CD4-positive, alpha-beta T cell treated with Interleukin-4 for 4 hours (primary cell): ENCODE measurements at regions not wholly inside any gene's neighbourhood (a gene's known extent, or its start where the extent isn't known, plus 50 kb on each side); places are given as distances from the start of the nearest gene placed in this dataset.
"Not testable (repeated sequence)": the region's sequence is repeated elsewhere in the genome, so short reads cannot be mapped to it uniquely, and the experiment has no call there.

ENCODE experiments used
- DNase-seq: peaks from one replicate; pipeline ENCODE4 v3.0.0-alpha.2; 2020

- no peak for DNase-seq
Observed at GRCh38 chrX:39418731-39419638, 617.7 kb downstream of the MID1IP1 start.

- no peak for DNase-seq
Observed at GRCh38 chrX:39421006-39421405, 619.7 kb downstream of the MID1IP1 start.

- DNase-seq = no peak
Observed at GRCh38 chrX:39425124-39425806, 624.0 kb downstream of the MID1IP1 start.

- no peak for DNase-seq
Observed at GRCh38 chrX:39426101-39426500, 624.8 kb downstream of the MID1IP1 start.

- DNase-seq = no peak
Observed at GRCh38 chrX:39427492-39427891, 626.2 kb downstream of the MID1IP1 start.

- DNase-seq = no peak
Observed at GRCh38 chrX:39427906-39428305, 626.6 kb downstream of the MID1IP1 start.

- DNase-seq = no peak
Observed at GRCh38 chrX:39430551-39430950, 629.3 kb downstream of the MID1IP1 start.

GRCh38 chrX:39431893-39432292, 630.6 kb downstream of the MID1IP1 start:
- no peak for DNase-seq

GRCh38 chrX:39434671-39435070, 633.4 kb downstream of the MID1IP1 start:
- not testable (repeated sequence) for DNase-seq

- DNase-seq = not testable (repeated sequence)
Observed at GRCh38 chrX:39436538-39436937, 635.3 kb downstream of the MID1IP1 start.

- DNase-seq = no peak
Observed at GRCh38 chrX:39437670-39438441, 636.6 kb downstream of the MID1IP1 start.

- DNase-seq = no peak
Observed at GRCh38 chrX:39438603-39439602, 637.6 kb downstream of the MID1IP1 start.

GRCh38 chrX:39439906-39440798, 638.9 kb downstream of the MID1IP1 start:
- peak; percentile 37 for DNase-seq

- DNase-seq = no peak
Observed at GRCh38 chrX:39440799-39441284, 639.6 kb downstream of the MID1IP1 start.

- no peak for DNase-seq
Observed at GRCh38 chrX:39442332-39442731, 641.1 kb downstream of the MID1IP1 start.

- DNase-seq = no peak
Observed at GRCh38 chrX:39443240-39443639, 642.0 kb downstream of the MID1IP1 start.

GRCh38 chrX:39445336-39445735, 644.1 kb downstream of the MID1IP1 start:
- no peak for DNase-seq

- DNase-seq = no peak
Observed at GRCh38 chrX:39449352-39449751, 648.1 kb downstream of the MID1IP1 start.

- no peak for DNase-seq
Observed at GRCh38 chrX:39450234-39450977, 647.4 kb downstream of the BCOR start.

GRCh38 chrX:39451046-39451445, 646.7 kb downstream of the BCOR start:
- no peak for DNase-seq
